ENCODE measurements at regions not wholly inside any gene's neighbourhood (a gene's known extent, or its start where the extent isn't known, plus 50 kb on each side); places are given as distances from the start of the nearest gene placed in this dataset.

- H3K9me2 ChIP-seq (replicated peaks; ENCODE audit: insufficient read depth, low read length), result no peaks in the 10 kb centered on the region
- H3F3A ChIP-seq (ENCODE audit: insufficient read depth), result no peaks in the 10 kb centered on the region
- H3K4me2 ChIP-seq (ENCODE audit: low read depth, low read length, poor library complexity, severe bottlenecking), result no peak overlapping the region
- no peak overlapping the region for H3K27ac ChIP-seq (ENCODE audit: low read depth, low read length)
- no peaks in the 10 kb centered on the region for H3K9me3 ChIP-seq (ENCODE audit: insufficient read depth, low read length)
- TF ChIP-seq EZH2phosphoT487 (conservative IDR thresholded peaks at IDR 0.05; ENCODE audit: low read length) (no peak), CTCF (IDR thresholded peaks at IDR 0.05; ENCODE audit: insufficient read depth, low read length, poor library complexity, severe bottlenecking) (no peak)
- no peaks in the 10 kb centered on the region for H3K36me3 ChIP-seq (ENCODE audit: low read length)
- no peaks in the 10 kb centered on the region for H4K20me1 ChIP-seq (ENCODE audit: low read depth, low read length)
- no peak overlapping the region for H3K4me3 ChIP-seq (ENCODE audit: insufficient read depth, low read length, poor library complexity, severe bottlenecking)
- no peaks in the 10 kb centered on the region for H3K27me3 ChIP-seq (ENCODE audit: low read length)
- no peaks in the 10 kb centered on the region for H3K79me2 ChIP-seq (ENCODE audit: insufficient read depth, low read length)
- no peak overlapping the region for H2AFZ ChIP-seq (ENCODE audit: low read depth, low read length, severe bottlenecking)
- H3K9ac ChIP-seq (ENCODE audit: low read length), result no peak overlapping the region
These were observed 116.5 kb upstream of the SLC45A1 start for GRCh38 chr1:8201331-8201861.

- Histone ChIP-seq H3K9me3 (ENCODE audit: insufficient read depth, low read length) (no peaks in the 10 kb centered on the region), H3K4me2 (ENCODE audit: low read depth, low read length, poor library complexity, severe bottlenecking) (no peak overlapping the region), H3K9ac (ENCODE audit: low read length) (no peak overlapping the region), H3K9me2 (replicated peaks; ENCODE audit: insufficient read depth, low read length) (no peaks in the 10 kb centered on the region), H3K27me3 (ENCODE audit: low read length) (no peaks in the 10 kb centered on the region), H3K4me3 (ENCODE audit: insufficient read depth, low read length, poor library complexity, severe bottlenecking) (no peak overlapping the region), H2AFZ (ENCODE audit: low read depth, low read length, severe bottlenecking) (no peak overlapping the region), H3K27ac (ENCODE audit: low read depth, low read length) (no peak overlapping the region), H4K20me1 (ENCODE audit: low read depth, low read length) (no peaks in the 10 kb centered on the region), H3K36me3 (ENCODE audit: low read length) (no peaks in the 10 kb centered on the region), H3F3A (ENCODE audit: insufficient read depth) (no peaks in the 10 kb centered on the region), H3K79me2 (ENCODE audit: insufficient read depth, low read length) (no peaks in the 10 kb centered on the region)
- TF ChIP-seq EZH2phosphoT487 (conservative IDR thresholded peaks at IDR 0.05; ENCODE audit: low read length), result no peak
- no peak for TF ChIP-seq CTCF (IDR thresholded peaks at IDR 0.05; ENCODE audit: insufficient read depth, low read length, poor library complexity, severe bottlenecking)
These were observed 117.4 kb upstream of the SLC45A1 start for GRCh38 chr1:8200317-8201115.

- Histone ChIP-seq H3K9ac (ENCODE audit: low read length) (no peak overlapping the region), H3K9me3 (ENCODE audit: insufficient read depth, low read length) (no peaks in the 10 kb centered on the region), H2AFZ (ENCODE audit: low read depth, low read length, severe bottlenecking) (no peak overlapping the region), H4K20me1 (ENCODE audit: low read depth, low read length) (no peaks in the 10 kb centered on the region), H3K36me3 (ENCODE audit: low read length) (no peaks in the 10 kb centered on the region), H3K79me2 (ENCODE audit: insufficient read depth, low read length) (no peaks in the 10 kb centered on the region), H3K27me3 (ENCODE audit: low read length) (no peaks in the 10 kb centered on the region), H3F3A (ENCODE audit: insufficient read depth) (no peaks in the 10 kb centered on the region), H3K9me2 (replicated peaks; ENCODE audit: insufficient read depth, low read length) (no peaks in the 10 kb centered on the region), H3K4me2 (ENCODE audit: low read depth, low read length, poor library complexity, severe bottlenecking) (no peak overlapping the region), H3K27ac (ENCODE audit: low read depth, low read length) (no peak overlapping the region), H3K4me3 (ENCODE audit: insufficient read depth, low read length, poor library complexity, severe bottlenecking) (no peak overlapping the region)
- no peak for TF ChIP-seq CTCF (IDR thresholded peaks at IDR 0.05; ENCODE audit: insufficient read depth, low read length, poor library complexity, severe bottlenecking)
- no peak for TF ChIP-seq EZH2phosphoT487 (conservative IDR thresholded peaks at IDR 0.05; ENCODE audit: low read length)
These were observed 119.4 kb upstream of the SLC45A1 start for GRCh38 chr1:8198522-8198921.
